Transverse colon (tissue), 4 donors: ENCODE measurements at regions not wholly inside any gene's neighbourhood (a gene's known extent, or its start where the extent isn't known, plus 50 kb on each side); places are given as distances from the start of the nearest gene placed in this dataset.

Source experiments
- DNase-seq: peaks from one replicate; pipeline ENCODE4 v3.0.0-alpha.2; 2019
- H3K27ac ChIP-seq, 4 donors: fragments of 200-600 bp; sonication (generic); 2 replicates each; pipeline ENCODE4 v1.5.1; 2016 to 2018; ENCODE audit warnings: inconsistent platforms in 4 of 4
- H3K27me3 ChIP-seq: fragments of 200-600 bp; sonication (generic); 2 replicates; pipeline ENCODE4 v1.5.1; 2017; ENCODE audit warnings: inconsistent platforms
- H3K36me3 ChIP-seq, 4 donors: fragments of 200-600 bp; sonication (generic); 2 replicates each; pipeline ENCODE4 v1.5.1; 2017 to 2019; ENCODE audit warnings: inconsistent platforms in 4 of 4
- H3K4me1 ChIP-seq, 4 donors: fragments of 200-600 bp; sonication (generic); 2 replicates each; pipeline ENCODE4 v1.5.1; 2017 to 2020; ENCODE audit warnings: inconsistent platforms in 4 of 4
- H3K4me3 ChIP-seq, 4 donors: fragments of 200-600 bp; sonication (generic); 1 replicate in 1 of 4; 2 replicates in 3 of 4; pipeline versions ENCODE4 v1.5.1 to v1.6.1; 2017 to 2019; ENCODE audit warnings: inconsistent platforms in 4 of 4
- H3K9me3 ChIP-seq, 2 donors: fragments of 200-600 bp; sonication (generic); 2 replicates each; pipeline ENCODE4 v1.5.1; 2017 to 2019; ENCODE audit warnings: inconsistent platforms in 2 of 2
- EP300 ChIP-seq: sonication (generic); formaldehyde crosslinking; IDR thresholded peaks from one replicate; pipeline ENCODE4 v1.6.1; 2017; ENCODE audit warnings: antibody characterized with exemption, low read depth
- POLR2A ChIP-seq: fragments of 450-650 bp; IDR thresholded peaks from one replicate; pipeline ENCODE4 v1.6.1; 2016; ENCODE audit warnings: antibody characterized with exemption, mild to moderate bottlenecking, moderate library complexity
- POLR2AphosphoS5 ChIP-seq, 3 donors: sonication (generic); formaldehyde crosslinking; IDR thresholded peaks; one replicate each; pipeline ENCODE4 v1.6.1; 2016; ENCODE audit warnings: antibody characterized with exemption in 3 of 3
- WGBS, 2 donors: methylation state at CpG; one replicate each; pipeline ENCODE4 v1.1.5; 2018; ENCODE audit warnings: low coverage in 1 of 2; 5-methylcytosine and 5-hydroxymethylcytosine counted together
- in situ Hi-C, 4 donors: fragments of 200-750 bp; cut with MboI; loops; one replicate each; pipeline versions ENCODE4 v1.15.0 to v1.15.1; 2017; ENCODE audit warnings: low sequenced_read_pairs in 3 of 4, low pct_ligation_motif_present in 1 of 4, low pct_unique_long_range_greater_than_20kb in 1 of 4
- intact Hi-C: fragments of 100-400 bp; cut with DNase I; formaldehyde crosslinking; loops from one replicate; pipeline ENCODE4 v1.15.1; 2023; ENCODE audit warnings: low total_unique reads
- TF ChIP-seq, protein P1 (sequence below), 5 experiments: fragments of 200-600 bp in 3 of 5; fragments of 450-650 bp in 2 of 5; sonication (generic) in 3 of 5; IDR thresholded peaks; 1 replicate in 2 of 5; 2 replicates in 3 of 5; pipeline ENCODE4 v1.5.1; 2016 to 2017; ENCODE audit warnings: antibody characterized with exemption in 5 of 5, inconsistent platforms in 3 of 5, mild to moderate bottlenecking in 2 of 5, moderate library complexity in 1 of 5

DNA sequence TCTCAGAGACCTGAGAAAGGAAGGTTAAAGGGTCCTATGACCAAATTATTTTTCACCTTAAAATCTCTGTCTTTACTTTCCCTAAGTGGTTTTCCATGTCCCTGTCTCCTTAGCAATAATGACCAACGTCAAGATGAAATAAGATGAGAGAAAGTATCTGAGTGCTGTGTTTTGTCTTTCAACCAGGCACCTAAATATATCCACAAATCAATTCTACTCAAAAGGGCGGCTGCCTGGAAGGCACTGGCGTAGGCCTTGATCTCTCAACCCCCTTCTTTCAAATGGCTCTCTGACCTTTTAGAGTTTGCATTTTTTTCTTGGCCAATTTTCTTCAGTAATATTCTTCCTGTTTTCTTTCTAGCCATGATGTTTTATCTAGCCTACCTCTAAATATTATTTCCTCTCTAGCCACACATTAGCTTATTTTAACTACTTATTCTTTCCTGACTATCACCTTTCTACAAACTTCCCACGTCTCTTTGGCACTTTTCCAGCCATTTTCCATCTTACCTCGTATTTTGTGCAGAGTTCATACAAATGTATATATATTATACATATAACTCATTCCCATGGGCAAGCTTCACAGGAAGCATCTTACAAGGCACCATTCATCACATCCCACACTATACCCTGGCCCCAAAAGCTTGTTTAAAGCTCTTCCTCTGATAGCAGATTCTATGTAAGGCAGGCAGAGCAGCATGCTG, 204.5 kb downstream of the SNX18 start:
- H3K9me3 ChIP-seq, result peaks cover 0 to 1% of the 10 kb centered on the region in 2 donors
- intact Hi-C loops (no loop called here), in situ Hi-C loops (no loop called here)
- no peaks in the 10 kb centered on the region for H3K27me3 ChIP-seq
- DNase-seq, result no peak
- no peak overlapping the region for H3K4me3 ChIP-seq
- 62 to 70% methylated on average over 5 of the region's 5 CpGs for WGBS, 2 donors
- H3K36me3 ChIP-seq, result no peaks in the 10 kb centered on the region
- TF ChIP-seq POLR2AphosphoS5 (IDR thresholded peaks at IDR 0.05) (no peak), EP300 (no peak), POLR2A (no peak)
- TF ChIP-seq, protein P1, sequence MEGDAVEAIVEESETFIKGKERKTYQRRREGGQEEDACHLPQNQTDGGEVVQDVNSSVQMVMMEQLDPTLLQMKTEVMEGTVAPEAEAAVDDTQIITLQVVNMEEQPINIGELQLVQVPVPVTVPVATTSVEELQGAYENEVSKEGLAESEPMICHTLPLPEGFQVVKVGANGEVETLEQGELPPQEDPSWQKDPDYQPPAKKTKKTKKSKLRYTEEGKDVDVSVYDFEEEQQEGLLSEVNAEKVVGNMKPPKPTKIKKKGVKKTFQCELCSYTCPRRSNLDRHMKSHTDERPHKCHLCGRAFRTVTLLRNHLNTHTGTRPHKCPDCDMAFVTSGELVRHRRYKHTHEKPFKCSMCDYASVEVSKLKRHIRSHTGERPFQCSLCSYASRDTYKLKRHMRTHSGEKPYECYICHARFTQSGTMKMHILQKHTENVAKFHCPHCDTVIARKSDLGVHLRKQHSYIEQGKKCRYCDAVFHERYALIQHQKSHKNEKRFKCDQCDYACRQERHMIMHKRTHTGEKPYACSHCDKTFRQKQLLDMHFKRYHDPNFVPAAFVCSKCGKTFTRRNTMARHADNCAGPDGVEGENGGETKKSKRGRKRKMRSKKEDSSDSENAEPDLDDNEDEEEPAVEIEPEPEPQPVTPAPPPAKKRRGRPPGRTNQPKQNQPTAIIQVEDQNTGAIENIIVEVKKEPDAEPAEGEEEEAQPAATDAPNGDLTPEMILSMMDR (IDR thresholded peaks at IDR 0.05), result no peak
- peaks cover 0 to 9% (median 0%) of the 10 kb centered on the region in 4 donors for H3K4me1 ChIP-seq
- H3K27ac ChIP-seq, result no peak overlapping the region

DNA sequence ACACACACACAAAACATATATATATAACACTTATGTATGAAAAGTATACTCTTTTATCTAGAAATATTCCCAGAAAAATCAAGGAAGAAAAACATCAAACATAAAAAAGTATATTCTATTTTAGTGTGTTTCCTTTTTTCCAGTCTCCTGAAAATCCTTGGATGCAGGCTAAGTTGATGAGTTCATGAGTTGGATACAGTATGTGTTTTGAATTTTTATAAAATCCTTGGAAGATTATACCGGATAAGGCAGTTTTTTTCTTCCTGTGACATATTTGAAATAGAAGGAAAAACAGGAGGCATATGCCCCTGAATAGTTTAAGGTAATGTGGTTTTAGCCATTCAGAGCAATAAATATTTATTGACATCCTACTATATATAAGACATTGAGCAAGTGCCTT, 203.6 kb downstream of the SNX18 start:
- in situ Hi-C loops (no loop called here), intact Hi-C loops (no loop called here)
- no peak overlapping the region for H3K4me3 ChIP-seq
- TF ChIP-seq, protein P1 (IDR thresholded peaks at IDR 0.05), result no peak
- TF ChIP-seq POLR2AphosphoS5 (IDR thresholded peaks at IDR 0.05) (no peak), POLR2A (no peak), EP300 (no peak)
- H3K27me3 ChIP-seq, result no peaks in the 10 kb centered on the region
- no peak for DNase-seq
- H3K4me1 ChIP-seq, result peaks cover 0 to 9% (median 0%) of the 10 kb centered on the region in 4 donors
- WGBS, 2 donors, result 84 to 86% methylated on average over 1 of the region's 1 CpG
- no peak overlapping the region for H3K27ac ChIP-seq
- H3K36me3 ChIP-seq, result no peaks in the 10 kb centered on the region
- peaks cover 0 to 8% of the 10 kb centered on the region in 2 donors for H3K9me3 ChIP-seq

DNA sequence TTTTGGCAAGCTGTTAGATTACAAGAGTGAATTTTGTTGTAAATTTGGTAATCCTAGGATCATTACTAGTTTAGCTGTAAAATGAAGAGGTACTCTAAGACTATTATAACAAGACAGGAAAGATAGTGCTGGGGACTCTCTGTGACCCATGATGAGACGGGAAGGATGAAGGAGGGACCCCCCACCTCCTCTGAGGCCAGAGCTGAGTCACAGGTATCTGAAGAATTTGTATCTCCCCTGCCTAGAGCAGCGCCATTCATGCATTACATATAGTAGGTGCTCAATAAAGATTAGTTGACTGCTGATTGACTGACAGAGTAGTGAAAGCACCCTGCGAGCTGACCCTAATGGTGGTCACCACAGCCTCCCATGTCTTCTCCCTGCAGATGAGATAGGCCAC, 202.8 kb downstream of the SNX18 start:
- peaks cover 0 to 9% (median 0%) of the 10 kb centered on the region in 4 donors for H3K4me1 ChIP-seq
- TF ChIP-seq, protein P1 (IDR thresholded peaks at IDR 0.05), result no peak
- TF ChIP-seq EP300 (no peak), POLR2A (no peak), POLR2AphosphoS5 (IDR thresholded peaks at IDR 0.05) (no peak)
- no peak overlapping the region for H3K27ac ChIP-seq
- H3K36me3 ChIP-seq, result no peaks in the 10 kb centered on the region
- no peak for DNase-seq
- WGBS, 2 donors, result 60% methylated on average over 3 of the region's 3 CpGs; no CpG with 5 or more reads in 1 of the 2 donors
- peaks cover 0 to 8% of the 10 kb centered on the region in 2 donors for H3K9me3 ChIP-seq
- no peak overlapping the region for H3K4me3 ChIP-seq
- no peaks in the 10 kb centered on the region for H3K27me3 ChIP-seq
- intact Hi-C loops (no loop called here), in situ Hi-C loops (no loop called here)

DNA sequence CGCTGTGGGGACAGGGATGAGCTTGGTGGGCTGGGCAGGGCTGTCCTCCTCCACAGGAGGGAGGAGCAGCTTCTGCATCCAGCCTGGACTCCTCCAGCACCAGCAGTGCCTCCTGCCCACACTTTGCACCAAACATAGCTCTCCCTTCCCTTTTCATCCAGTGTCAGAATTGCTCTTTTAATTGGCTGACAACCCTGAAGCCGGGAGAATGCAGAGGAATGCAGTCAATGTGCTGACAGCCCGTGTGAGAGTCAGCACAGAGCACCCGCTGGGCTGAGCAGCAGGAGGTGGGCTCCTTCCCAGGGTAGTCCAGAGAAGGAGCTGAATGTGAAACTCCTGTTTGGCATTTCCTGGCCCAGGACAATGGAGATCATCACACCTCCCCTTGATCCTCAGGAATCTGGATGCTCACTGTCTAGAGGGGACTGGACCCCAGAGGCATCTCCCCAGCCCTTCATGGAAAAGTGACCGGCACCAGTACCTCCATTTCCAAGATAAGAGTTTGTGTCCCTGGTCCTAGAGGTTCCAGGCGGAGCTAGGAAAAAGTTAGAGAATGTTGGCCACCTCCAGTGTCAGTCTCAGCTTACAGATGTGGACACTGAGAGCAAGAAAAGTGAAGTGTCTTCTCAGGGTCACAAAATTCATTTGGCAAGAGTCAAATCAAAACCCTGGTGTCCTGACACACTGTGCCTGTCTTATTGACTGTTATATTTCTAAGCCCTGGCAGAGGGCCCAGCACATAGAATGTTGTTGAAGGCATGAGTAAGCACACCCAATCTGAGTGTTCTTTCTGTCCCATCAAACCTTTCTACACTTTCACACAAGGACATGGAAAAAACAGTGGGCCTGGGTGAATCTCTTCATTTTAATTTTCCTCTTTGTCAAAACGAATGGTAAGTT, 202.1 kb downstream of the SNX18 start:
- peaks cover 0 to 8% of the 10 kb centered on the region in 2 donors for H3K9me3 ChIP-seq
- H3K27ac ChIP-seq, result no peak overlapping the region
- in situ Hi-C loops (no loop called here), intact Hi-C loops (no loop called here)
- no peaks in the 10 kb centered on the region for H3K36me3 ChIP-seq
- DNase-seq, result no peak
- TF ChIP-seq, protein P1 (IDR thresholded peaks at IDR 0.05), result no peak
- TF ChIP-seq POLR2AphosphoS5 (IDR thresholded peaks at IDR 0.05), result no peak
- no peak for TF ChIP-seq POLR2A
- TF ChIP-seq EP300, result no peak
- no peaks in the 10 kb centered on the region for H3K27me3 ChIP-seq
- H3K4me3 ChIP-seq, result no peak overlapping the region
- 30 to 49% methylated on average over 2 to 7 of the region's 7 CpGs for WGBS, 2 donors
- H3K4me1 ChIP-seq, result peaks cover 0 to 9% (median 0%) of the 10 kb centered on the region in 4 donors
